Mesothelial cell of epicardium (in vitro differentiated cells): ENCODE measurements at regions not wholly inside any gene's neighbourhood (a gene's known extent, or its start where the extent isn't known, plus 50 kb on each side); places are given as distances from the start of the nearest gene placed in this dataset.
"Not testable (repeated sequence)": the region's sequence is repeated elsewhere in the genome, so short reads cannot be mapped to it uniquely, and the experiment has no call there.

Source experiments
- DNase-seq, 2 experiments: peaks; one replicate each; pipeline ENCODE4 v3.0.0; 2021; ENCODE audit warnings: low spot score in 2 of 2; ENCODE audit not compliant: unreplicated experiment in 2 of 2
- H3K27ac Mint-ChIP-seq: 2 replicates; pipeline ENCODE4 v1.8.0; 2021; ENCODE audit warnings: mixed read lengths
- H3K27me3 Mint-ChIP-seq: 2 replicates; pipeline ENCODE4 v1.8.0; 2021; ENCODE audit warnings: low read depth, mixed read lengths
- H3K36me3 Mint-ChIP-seq: 2 replicates; pipeline ENCODE4 v1.8.0; 2021; ENCODE audit warnings: mixed read lengths
- H3K4me1 Mint-ChIP-seq: 2 replicates; pipeline ENCODE4 v1.8.0; 2021; ENCODE audit warnings: mixed read lengths
- H3K4me3 Mint-ChIP-seq: 2 replicates; pipeline ENCODE4 v1.8.0; 2021; ENCODE audit warnings: mild to moderate bottlenecking, moderate library complexity, mixed read lengths
- H3K9me3 Mint-ChIP-seq: 2 replicates; pipeline ENCODE4 v1.8.0; 2021; ENCODE audit warnings: mixed read lengths
- TF ChIP-seq, protein P1 (sequence below): fragments of 200-600 bp; sonication (generic); IDR thresholded peaks from one replicate; pipeline ENCODE4 v1.5.0; 2021; ENCODE audit warnings: antibody characterized with exemption; ENCODE audit not compliant: unreplicated experiment

DNA sequence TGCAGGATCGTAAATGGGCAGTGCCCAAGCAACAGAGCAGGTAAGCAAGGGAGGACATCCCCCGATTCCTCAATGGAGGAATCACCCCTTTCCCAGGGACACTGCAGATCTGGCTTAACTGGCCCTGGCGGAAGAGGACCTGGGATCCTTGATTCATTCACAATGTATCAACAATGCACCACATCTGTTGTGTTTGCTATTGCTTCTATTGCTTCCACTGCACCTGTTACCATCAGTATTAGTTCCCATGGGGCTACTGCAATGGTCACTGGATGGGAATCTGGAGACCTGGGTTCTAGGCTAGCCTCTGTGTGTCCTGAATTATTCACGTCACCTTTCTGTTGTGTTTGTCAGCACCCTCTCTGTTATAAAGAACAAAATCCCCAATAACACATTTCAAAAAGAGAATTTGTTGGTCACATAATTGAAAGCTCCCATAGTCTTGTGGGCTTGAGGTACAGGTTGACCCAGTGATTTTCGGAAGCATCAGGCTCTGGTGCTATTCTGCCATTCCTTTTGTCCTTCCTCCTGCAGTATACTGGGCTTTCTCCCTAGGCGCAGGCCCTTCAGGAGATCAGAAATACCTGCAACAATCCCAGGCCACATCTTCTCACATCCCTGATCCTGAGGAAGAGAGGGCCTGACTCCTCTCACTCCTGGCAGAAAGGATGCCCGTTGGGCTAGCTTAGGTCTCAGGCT, 193.5 kb upstream of the GLI2 start:
- H3K4me1 Mint-ChIP-seq, result peaks cover 57% of the 10 kb centered on the region
- no peaks in the 10 kb centered on the region for H3K27me3 Mint-ChIP-seq
- no peak overlapping the region for H3K27ac Mint-ChIP-seq
- H3K36me3 Mint-ChIP-seq, result no peaks in the 10 kb centered on the region
- TF ChIP-seq, protein P1, sequence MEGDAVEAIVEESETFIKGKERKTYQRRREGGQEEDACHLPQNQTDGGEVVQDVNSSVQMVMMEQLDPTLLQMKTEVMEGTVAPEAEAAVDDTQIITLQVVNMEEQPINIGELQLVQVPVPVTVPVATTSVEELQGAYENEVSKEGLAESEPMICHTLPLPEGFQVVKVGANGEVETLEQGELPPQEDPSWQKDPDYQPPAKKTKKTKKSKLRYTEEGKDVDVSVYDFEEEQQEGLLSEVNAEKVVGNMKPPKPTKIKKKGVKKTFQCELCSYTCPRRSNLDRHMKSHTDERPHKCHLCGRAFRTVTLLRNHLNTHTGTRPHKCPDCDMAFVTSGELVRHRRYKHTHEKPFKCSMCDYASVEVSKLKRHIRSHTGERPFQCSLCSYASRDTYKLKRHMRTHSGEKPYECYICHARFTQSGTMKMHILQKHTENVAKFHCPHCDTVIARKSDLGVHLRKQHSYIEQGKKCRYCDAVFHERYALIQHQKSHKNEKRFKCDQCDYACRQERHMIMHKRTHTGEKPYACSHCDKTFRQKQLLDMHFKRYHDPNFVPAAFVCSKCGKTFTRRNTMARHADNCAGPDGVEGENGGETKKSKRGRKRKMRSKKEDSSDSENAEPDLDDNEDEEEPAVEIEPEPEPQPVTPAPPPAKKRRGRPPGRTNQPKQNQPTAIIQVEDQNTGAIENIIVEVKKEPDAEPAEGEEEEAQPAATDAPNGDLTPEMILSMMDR, result no peak
- H3K4me3 Mint-ChIP-seq, result no peak overlapping the region
- no peaks in the 10 kb centered on the region for H3K9me3 Mint-ChIP-seq
- no peak for DNase-seq

DNA sequence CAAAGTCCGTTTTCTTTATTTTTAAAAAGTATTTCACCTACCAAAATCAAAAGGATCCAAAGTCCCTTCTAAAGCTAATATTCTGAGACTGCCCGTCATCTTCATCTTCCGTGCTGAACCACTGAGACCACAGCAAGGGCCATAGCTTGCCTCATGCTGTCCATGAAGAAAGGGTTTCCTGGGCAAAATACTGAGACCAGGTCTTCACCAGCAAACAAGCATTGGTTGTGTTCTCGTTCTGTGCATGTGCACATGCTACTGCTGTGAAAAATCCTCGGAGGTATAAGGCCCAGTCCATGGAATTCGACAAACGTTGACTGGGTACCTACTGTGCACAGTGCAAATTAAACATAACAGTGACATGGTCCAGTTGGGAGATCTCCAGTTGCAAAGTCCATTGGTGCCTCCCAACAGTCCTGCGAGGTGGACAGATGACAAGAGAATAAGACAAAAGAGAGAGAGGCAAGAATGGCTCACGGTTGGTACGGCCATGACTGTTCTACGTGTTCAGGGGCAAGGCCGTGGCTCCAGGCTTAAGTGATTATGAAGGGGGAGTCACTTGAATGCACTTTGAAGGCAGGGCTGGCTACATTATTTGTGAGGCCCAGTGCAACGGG, 192.6 kb upstream of the GLI2 start:
- Mint-ChIP-seq H3K36me3 (no peaks in the 10 kb centered on the region), H3K27me3 (no peaks in the 10 kb centered on the region), H3K4me1 (peaks cover 58% of the 10 kb centered on the region), H3K4me3 (no peak overlapping the region), H3K9me3 (no peaks in the 10 kb centered on the region), H3K27ac (no peak overlapping the region)
- no peak for DNase-seq
- TF ChIP-seq, protein P1, result no peak

DNA sequence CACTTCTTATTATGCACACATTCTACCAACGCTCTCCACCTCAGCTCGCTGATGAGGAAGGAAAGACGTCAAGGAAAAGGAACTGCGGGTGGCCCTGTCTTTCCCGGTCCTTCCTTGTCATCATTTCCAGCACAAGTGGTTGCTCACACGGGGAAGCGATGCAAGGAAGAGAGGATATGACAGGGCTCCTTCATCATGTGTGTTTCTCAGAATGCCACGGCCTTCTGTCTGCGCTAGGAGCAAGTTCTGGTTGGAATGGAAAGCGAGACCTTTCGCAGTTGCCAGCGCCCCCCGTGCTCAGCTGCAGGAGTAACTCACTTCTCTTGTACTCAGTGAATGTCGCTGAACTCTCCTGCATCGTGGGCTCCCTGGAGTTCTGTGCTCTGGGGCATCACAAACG, 191.8 kb upstream of the GLI2 start:
- Mint-ChIP-seq H3K27me3 (no peaks in the 10 kb centered on the region), H3K4me3 (no peak overlapping the region), H3K36me3 (no peaks in the 10 kb centered on the region), H3K27ac (no peak overlapping the region), H3K4me1 (peaks cover 51% of the 10 kb centered on the region), H3K9me3 (no peaks in the 10 kb centered on the region)
- TF ChIP-seq, protein P1, result no peak
- DNase-seq, result no peak

DNA sequence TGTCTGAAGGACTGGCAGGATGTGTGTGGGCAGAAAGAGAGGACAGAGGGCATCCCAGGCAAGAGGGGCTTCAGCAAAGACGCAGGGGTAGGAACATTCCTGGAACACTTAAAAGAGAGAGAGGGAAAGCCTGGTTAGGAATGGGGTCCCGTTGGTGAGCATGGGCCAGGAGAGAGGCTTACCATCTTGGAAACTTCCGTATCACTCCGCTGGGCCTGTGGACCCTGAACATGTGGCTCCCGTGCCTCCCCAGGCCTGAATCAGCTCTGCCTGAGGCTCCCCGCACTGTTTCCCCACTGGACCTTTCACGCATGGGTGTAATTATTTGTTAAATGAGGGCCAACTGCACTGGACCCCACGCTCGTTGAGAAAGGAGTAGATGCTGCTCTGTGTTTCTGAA, 191.1 kb upstream of the GLI2 start:
- H3K4me1 Mint-ChIP-seq, result peaks cover 45% of the 10 kb centered on the region
- H3K9me3 Mint-ChIP-seq, result no peaks in the 10 kb centered on the region
- no peaks in the 10 kb centered on the region for H3K36me3 Mint-ChIP-seq
- H3K27ac Mint-ChIP-seq, result no peak overlapping the region
- no peak overlapping the region for H3K4me3 Mint-ChIP-seq
- no peak for DNase-seq
- TF ChIP-seq, protein P1, result no peak
- H3K27me3 Mint-ChIP-seq, result no peaks in the 10 kb centered on the region

DNA sequence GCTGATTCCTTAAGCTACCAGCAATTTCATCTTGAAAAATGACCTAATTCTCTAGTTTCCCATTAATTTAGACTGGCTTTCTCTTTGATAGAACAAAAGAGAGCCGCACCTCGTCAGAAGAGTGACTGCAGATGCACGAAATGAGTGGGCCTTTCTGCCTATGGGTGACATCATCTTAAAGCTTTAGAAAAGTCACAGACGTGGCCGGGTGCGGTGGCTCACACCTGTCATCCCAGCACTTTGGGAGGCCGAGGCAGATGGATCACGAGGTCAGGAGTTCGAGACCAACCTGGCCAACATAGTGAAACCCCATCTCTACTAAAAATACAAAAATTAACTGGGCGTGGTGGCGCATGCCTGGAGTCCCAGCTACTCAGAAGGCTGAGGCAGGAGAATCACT, 190.7 kb upstream of the GLI2 start:
- H3K9me3 Mint-ChIP-seq, H3K27me3 Mint-ChIP-seq, H3K4me3 Mint-ChIP-seq, DNase-seq, H3K36me3 Mint-ChIP-seq: not testable (repeated sequence)
- Mint-ChIP-seq H3K4me1 (peaks cover 40% of the 10 kb centered on the region), H3K27ac (peak overlapping the region; percentile 52)

DNA sequence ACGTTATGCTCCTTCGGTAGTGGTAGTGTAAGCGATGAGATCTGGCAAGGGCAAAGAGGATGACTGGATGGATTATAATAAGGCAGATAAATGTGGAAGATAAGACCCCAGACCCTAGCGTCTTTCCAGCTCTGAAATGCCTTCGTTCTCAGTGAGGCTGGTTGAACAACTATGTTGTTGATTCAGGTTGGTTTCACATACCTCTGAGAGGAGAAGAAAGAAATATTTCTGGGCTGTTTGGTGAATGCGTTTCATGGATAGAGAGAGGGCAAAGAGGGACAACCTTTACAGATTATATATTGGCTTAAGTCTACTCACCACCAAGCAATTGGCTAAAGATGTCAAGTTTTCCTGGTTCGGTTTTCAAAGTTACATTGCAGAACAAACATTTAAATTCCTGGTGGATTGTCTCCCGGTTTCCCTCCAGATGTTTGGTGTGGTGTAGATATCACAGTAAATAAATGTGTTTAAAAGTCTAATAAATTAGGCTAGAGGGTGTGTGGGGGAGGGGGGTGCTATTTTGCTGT, 190.1 kb upstream of the GLI2 start:
- H3K9me3 Mint-ChIP-seq, result no peaks in the 10 kb centered on the region
- H3K36me3 Mint-ChIP-seq, result no peaks in the 10 kb centered on the region
- no peak overlapping the region for H3K4me3 Mint-ChIP-seq
- TF ChIP-seq, protein P1, result no peak
- peak overlapping the region; percentile 52 for H3K27ac Mint-ChIP-seq
- H3K4me1 Mint-ChIP-seq, result peaks cover 36% of the 10 kb centered on the region
- no peak for DNase-seq
- no peaks in the 10 kb centered on the region for H3K27me3 Mint-ChIP-seq
